GM18873 (cell line): ENCODE measurements at regions not wholly inside any gene's neighbourhood (a gene's known extent, or its start where the extent isn't known, plus 50 kb on each side); places are given as distances from the start of the nearest gene placed in this dataset.

Experiments
- ATAC-seq: cut with Tn5 transposase; IDR thresholded peaks from one replicate; pipeline ENCODE4 v1.9.1; 2021; ENCODE audit warnings: mild to moderate bottlenecking, moderate library complexity, moderate number of reproducible peaks; ENCODE audit not compliant: unreplicated experiment, low FRiP score

DNA sequence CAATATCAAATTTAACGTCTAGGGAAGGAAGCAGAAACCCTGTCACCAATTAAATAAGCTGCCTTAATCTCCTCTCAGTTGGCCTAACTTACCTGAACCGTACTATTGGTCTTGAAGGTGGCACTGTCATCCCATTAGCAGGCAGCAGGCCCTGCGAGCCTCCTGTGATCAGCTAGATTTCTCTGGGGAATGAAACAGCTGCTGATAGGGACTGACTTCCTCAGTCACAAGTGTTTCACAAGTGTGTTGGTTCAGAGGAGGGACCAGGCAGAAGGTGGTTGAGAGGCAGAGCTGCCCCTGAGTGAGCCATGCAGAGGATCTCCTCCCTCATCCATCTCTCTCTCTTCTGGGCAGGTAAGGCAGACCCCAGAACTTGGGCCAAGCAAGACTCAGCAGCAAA lies 166.8 kb downstream of the DAD1 start:
- ATAC-seq = no peak

DNA sequence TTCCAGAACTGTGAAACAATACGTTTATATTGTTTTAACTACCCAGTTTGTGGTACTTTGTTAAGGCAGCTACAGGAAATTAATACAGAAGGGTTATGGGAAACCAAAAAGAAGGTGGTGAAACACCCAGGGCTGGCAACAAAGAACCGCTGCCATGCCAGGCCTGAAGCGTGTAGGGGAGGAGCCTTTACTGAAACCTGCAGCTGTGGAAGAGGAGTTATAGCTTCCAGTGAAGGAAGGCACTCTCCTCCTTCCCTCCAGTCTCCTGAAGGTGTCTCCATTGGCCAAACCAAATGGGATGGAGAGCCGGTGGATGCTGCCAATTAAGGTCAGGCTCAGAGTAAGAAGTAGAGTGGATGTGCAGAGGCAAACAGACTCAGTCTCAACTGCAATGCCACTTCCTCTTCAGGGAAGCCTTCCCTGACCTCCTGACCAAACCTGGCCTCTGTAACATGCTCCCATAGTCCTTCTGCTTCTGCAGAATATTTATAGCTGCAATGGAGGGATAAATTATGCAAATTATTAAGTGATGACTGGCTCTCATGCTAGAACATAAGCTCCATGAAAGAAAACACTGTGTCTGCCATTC lies 168.3 kb downstream of the DAD1 start:
- ATAC-seq = no peak

DNA sequence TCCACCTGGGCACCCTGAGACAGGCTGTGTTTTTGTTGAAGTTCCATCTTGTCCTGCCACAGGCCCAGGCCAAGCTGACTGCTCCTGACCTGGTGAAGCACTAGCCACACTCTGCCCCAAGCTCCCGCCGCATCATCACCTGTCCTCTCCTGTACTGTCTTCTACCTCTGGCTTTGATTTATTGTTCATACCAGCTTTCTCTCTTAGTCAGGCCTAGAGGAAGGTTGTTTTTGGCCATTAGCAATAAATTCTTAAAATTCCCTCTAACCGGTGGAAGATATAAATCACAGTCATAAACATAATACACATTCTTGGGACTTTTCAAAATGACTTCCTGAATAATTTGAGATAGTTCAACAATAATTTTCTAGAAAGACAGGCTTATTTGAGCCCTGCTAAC lies 169.4 kb downstream of the DAD1 start:
- ATAC-seq = no peak

DNA sequence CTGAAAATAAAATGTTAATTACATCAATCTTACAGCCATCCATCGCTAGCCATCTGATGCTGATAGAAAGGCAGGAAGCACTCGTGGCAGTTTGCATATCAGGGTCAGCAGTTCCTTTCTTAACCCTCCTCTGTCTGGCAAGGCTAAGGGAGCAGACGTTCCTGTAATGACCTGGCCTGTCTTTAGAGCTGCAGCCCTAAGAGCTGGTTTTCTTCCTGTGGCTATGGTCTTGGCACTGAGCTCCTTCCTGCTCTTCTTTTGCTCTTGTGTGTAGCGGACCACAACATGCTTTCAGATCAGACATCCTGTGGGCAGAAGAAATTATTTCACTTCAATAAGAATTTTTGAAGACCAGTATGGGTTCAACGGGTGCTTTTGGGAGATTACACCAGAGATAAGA lies 170.4 kb downstream of the DAD1 start:
- no peak for ATAC-seq

DNA sequence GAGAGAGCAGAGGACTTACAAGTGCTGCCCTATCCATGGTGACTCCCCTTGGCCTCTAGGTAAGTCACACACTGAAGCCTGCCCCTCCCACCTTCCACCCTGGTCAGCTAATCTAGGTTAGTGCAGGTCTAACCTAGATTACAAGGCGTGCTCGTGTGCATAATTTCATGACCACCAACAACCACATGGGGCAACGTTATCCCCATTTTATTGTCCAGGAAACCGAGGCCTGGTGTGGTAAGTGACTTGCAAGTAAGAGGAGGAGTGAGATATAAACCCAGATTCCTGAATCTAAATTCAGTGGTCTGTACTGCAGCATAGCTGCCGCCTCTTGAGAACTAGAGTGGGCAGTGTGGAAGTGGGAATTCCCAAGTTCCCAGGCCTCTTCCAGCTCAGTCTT lies 171.1 kb downstream of the DAD1 start:
- ATAC-seq = no peak

DNA sequence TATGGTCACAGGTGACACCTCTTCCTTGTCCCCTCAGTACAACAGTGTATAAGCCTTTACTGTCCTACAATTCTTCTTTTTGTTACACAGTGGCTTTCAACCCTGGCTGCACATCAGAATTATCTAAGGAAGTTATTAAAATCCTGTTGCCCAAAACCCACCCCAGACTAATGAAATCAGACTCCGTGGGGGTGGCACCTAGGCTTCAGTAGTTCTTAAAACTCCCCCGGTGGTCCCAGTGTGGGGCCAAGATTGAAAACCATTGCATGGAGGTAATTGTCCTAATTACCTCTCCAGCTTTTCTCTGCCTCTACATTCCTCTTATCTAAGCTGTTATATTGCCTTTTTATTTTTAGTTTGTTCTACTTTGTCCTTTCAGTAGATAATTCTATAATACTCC lies 172.8 kb downstream of the DAD1 start:
- ATAC-seq = no peak

DNA sequence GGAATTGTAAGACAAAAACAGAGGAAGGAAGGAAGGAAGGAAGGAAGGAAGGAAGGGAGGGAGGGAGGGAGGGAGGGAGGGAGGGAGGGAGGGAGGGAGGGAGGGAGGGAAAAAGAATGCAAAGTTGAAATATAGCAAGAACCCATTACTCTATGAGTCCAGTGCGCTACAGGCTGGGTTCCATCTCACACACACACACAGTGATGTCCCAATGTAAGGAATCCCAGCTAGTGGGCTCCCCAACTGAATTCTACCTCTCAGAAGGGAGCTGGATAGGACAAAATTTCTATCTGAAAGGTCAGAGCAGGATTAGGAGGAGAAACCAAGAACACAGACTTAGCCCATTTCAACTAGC lies 173.4 kb downstream of the DAD1 start:
- ATAC-seq = no peak

DNA sequence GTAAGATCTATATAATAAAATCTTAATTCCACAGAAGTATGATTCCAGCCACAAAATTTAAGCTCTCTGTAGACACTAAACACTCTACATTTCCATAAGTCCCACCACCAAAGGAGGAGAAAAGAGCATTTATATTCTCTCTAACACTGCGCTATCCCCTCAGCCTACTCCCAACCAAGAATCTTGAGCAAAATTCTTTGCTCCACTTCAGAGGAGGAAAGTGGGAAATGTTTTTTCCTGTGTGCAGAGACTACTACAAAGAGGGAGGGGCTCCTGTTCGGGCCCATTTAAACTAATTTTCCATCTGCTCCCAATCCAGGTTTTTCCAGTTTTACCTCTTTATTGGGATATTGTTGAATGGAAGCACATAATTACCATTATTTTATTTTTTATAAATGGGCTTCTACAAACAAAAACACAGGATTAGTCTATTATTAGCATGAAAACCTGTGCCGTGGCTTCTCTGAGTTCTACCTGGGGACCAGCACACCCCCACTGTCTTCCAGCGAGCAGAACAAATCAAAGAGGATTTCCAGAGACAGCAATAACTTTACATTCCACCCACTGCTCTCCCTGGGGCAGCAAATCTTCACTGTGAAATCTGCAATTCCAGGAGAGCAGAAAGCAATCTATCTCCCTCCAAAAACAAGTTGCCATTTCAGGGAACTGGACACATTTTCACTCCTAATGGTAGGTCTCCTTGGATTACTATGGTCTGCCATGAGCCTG lies 174.0 kb downstream of the DAD1 start:
- ATAC-seq = no peak

DNA sequence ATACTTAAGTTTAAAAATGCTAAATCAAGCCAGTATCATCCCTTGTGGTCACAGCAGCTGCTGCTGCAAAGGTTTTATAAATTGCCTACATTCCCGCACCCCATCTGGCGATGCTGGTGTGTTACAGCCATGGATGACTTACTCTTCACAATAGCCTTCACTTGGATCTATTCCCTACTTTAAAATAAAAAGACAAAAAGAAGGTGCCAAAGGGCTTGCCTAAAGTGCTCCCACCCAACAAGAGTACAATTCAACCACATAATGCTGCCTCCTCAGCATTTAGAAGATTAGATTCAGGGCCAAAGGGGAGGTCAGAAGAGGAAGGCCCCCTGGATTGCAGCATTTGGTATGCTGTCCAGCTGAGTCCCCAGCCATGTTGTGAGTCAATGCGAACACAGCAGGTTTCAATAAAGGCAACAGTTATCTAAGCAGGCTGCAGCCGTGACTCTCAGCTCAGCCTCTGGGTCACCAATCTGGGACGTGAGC lies 176.1 kb downstream of the DAD1 start:
- ATAC-seq = no peak

DNA sequence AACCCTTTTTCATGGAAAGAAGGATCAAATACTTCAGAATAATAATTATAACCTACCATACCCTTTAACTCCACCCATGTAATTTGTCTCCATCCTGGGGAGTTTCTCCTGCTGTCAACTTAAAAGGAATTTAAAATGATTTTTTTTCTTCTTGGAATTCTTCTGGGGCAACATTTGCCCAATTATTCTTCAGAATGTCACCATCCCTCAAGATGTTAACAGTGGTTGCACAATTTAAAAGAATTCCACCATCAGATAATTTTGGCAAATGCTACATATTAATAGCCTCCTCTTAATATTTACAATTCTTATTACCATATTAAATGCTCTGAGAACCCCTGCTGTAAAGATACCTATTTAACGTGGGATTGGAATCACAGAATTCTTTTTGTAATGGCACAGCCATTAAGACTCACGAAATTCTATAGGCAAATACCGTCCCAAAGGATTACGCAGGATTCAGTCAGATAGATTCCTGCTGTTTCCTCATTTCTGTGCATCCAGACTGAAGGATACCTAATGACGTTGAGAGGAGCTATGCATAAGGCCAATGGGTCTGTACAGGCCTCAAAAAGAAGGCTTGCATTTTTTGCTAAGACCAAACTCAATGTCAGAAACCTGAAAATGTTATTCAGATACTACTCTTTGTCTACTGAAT lies 177.5 kb downstream of the DAD1 start:
- ATAC-seq = no peak

DNA sequence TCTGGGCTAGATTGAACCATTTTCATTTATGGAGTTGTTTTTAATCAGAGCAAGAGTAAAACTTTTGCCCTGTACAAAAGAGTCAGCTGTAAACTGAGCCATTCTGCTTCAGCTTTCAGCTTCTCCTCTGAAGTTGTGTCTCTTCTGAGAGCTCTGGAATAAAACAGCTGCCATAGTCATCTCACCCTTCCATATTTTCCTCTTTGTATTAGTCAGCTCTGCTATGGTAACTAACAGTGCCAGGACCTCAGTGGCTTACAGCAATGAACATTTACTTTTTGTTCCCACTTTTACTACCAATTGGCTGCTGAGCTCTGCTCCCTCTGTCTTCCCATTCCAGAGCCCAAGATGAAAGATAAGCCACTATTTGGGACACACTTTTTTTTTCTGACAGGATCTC lies 178.5 kb downstream of the DAD1 start:
- no peak for ATAC-seq

DNA sequence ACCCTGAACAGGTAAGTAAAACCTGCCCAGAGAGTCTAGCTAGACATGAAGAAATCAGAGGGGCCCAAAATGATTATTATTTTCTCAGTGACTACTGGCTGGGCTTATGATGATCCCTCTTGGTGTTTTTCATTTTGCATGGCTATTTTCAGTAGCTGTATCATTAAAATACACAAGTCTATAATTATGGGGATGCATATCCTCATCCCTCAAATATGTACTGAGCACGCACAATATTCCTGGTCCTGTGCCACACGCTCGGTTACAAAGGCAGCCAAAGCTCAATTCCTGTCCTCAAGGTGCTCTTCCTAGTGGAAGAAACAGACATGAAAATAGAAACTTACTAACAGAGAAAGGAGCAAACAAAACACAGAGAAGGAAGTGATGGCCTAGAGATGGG lies 180.0 kb downstream of the DAD1 start:
- ATAC-seq = no peak

DNA sequence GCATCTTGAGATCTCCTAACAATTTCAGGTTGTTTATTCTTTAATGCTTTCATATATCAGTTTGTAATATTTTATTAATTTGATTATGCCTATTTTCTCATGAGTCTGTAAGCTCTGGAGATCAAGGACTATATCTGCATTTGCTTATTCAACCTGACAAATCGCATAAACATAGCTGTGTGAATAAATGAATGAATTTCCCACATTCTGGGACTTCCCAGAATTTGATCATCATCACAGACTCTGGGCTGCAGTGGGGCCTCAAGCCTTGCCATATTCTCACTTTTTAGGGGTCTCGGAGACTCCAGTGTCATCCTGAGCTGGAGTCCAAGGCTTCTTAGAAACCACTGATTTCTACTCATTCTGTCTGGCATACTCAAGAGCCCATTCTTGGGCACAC lies 180.5 kb downstream of the DAD1 start:
- no peak for ATAC-seq

DNA sequence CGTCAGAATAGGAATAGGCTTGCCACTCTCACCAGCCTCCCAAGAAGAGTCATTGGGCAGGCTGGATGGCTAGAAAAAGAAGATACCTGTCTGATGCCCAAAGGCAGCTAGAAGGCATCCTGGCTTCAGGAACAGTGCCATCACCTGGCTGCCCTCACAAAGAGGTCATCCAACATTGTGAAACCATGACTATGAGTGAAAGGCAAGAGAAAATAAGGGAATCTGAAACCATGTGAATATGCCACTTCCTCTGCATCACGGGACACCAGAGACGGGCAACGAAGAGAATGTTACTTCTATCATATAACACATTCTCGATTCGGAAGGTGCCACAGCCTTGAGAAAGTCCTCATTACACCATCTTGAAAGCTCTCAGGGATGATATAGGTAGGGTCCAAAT lies 182.0 kb downstream of the DAD1 start:
- no peak for ATAC-seq

DNA sequence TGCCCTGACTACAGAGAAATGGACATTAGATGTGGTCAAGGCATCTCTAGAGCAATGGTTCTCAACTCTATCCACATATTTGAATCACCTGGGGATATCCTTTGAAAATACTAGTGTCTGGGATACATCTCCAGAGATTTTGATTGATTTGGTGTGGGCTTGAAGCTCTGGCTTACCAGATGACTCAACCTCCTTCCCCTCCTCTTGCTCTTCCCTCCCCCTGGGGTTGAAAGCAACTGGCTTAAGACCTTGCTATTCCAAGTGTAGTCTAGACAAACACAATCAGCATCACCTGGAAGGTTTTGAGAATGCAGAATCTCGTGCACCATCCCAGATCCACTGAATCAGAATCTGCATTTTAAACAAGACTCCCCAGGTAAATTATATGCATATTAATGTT lies 183.8 kb downstream of the DAD1 start:
- no peak for ATAC-seq

DNA sequence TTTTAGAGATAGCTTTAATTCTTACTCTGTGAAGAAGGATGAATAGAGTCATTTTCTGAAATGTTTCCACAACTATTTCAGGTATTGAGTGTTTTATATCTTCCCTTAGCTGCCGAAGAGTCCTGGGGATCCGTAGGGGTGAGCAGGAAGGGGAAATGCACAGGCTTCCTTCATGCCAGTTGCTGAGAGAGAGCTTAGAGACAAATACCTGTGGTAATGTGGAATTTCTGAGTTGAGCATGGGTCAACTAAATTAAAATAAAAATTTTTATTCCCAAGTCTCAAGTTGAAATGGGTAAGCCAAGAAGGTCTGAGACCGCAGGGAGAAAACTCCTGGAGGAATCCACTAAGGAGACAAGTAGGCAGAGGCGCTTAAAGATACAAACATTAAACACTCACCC lies 185.7 kb downstream of the DAD1 start:
- ATAC-seq = no peak

DNA sequence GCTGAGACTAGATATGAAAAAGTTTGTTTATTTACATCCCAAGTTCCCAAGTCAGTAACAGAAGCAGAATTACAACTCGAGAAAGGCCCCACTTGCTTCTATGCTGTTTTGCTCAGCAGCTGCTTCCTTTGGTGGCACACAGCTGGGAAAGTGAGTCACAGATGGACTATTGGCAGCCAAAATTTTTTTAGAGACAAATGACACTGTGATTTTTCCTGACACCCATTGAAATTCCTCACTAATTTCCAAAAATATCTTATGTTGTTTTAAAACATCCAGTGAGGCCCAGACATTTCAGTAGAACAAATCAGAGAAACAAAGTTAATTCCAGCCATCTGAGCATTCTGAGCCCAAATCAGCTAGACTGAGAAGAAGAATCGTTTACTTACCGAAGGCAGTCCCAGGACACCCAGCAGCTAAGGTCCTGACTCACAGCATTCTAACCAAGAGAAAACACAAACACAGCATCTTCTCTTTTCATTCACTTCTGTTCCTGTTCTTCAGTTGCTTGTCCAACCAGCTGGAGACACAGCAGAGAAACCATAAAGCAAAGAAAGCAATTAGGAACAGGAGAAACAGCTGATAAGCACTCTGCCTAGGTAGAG lies 188.3 kb downstream of the DAD1 start:
- ATAC-seq = no peak

DNA sequence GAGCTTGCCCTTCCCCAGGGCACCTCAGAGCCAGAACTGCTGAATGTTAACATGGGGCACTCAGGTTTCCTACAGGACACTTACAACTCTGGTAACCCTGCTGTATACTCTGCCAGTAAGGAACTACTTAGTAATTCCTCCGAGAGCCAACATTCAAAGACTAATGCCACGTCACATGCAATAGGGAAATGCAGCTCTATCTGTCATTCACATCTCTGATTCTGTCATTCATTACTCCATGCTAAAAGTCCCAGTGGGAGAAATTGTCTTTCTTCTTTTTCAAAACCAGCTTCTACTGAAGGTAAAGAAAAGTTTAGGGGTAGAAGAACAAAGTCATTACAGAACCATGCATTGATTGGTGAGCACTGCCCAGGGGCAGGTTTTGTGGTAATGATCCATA lies 189.2 kb downstream of the DAD1 start:
- no peak for ATAC-seq

DNA sequence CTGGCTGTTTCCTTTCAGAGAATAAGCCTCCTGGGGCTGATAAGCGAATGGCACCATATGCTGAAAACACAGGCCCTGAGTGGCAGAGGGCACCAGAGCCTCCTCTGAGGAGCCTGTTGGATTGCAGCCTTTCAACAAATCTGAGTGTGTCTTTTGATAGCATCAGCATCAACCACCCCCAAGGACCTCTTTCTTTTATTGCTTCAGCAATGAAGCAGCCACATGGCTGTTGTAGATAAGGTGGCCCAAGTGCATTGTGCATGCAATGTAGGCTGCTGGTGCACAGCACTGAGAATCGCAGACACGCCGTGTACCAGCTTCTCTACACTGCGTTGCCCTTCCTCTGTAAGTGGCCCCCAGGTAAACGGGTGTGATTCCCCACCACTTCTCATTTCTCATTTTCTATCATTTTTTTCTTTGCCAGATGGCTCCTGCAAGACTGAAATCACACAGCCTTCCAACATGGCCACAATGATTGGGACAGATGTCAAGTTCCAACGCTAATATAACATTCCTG lies 191.7 kb downstream of the DAD1 start:
- no peak for ATAC-seq

DNA sequence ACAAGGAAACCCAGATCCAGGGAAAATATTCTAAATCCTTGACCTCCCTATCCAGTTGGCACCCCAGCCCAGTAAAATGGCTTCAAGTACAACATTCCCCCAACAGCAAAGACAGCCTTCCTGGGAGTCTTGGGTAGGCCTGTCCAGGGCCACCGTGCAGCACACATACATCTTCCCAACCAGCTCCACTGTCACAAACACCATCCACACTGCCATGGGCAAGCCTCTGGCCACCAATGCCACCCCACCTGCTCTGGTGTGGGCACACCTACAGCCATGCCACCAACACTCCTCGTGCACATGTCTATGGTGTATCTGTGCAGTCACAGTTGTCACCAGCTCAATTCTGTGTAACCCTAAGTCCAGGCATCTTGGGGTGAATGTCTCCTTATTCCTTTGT lies 193.2 kb downstream of the DAD1 start:
- ATAC-seq = no peak

DNA sequence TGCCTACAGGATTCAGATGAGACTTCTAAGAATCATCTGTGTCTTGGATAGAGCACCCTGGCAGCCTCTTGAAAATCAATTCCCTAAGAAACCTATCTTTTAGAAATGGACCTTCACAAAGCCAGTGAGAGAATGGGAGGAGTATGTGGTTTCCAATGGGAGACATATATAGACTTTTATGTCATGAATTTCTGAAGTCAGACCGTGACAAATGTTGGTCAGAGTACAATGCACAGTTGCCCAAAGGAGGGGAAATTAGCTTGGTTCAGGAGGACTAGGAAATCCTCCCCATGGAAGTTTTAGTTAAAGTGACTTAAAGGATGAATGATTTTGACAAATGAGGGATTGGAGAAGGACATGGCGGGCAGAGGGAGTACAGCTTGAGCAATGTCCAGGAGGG lies 194.4 kb downstream of the DAD1 start:
- no peak for ATAC-seq
